NOMO-1 treated with DMSO at 0.1 percent for 48 hours (cell line): ENCODE measurements at regions not wholly inside any gene's neighbourhood (a gene's known extent, or its start where the extent isn't known, plus 50 kb on each side); places are given as distances from the start of the nearest gene placed in this dataset.
A peak's percentile ranks its signal among the peaks of the same experiment; 100 is the strongest.
"Not testable (repeated sequence)": the region's sequence is repeated elsewhere in the genome, so short reads cannot be mapped to it uniquely, and the experiment has no call there.

Experiments
- DNase-seq: peaks from one replicate; lab custom pipeline; 2025; ENCODE audit not compliant: unreplicated experiment; lab: John Stamatoyannopoulos, UW

DNA sequence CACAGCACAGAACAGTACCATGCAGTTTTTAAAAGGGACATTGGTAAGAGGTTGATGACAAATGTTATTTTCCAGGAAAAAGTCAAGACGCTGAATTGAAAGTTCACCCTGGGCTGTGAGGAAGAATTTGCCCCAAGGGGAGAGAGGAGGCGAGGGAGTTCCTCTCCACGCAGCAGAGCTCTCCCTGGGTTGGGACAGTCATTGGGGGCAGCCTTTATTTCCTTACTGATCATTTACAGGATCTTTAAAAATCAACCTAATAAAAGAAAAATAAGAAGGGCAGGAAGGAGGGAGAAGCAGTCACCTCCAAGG, 49.9 kb upstream of the WNT7B start:
- DNase-seq, result no peak

DNA sequence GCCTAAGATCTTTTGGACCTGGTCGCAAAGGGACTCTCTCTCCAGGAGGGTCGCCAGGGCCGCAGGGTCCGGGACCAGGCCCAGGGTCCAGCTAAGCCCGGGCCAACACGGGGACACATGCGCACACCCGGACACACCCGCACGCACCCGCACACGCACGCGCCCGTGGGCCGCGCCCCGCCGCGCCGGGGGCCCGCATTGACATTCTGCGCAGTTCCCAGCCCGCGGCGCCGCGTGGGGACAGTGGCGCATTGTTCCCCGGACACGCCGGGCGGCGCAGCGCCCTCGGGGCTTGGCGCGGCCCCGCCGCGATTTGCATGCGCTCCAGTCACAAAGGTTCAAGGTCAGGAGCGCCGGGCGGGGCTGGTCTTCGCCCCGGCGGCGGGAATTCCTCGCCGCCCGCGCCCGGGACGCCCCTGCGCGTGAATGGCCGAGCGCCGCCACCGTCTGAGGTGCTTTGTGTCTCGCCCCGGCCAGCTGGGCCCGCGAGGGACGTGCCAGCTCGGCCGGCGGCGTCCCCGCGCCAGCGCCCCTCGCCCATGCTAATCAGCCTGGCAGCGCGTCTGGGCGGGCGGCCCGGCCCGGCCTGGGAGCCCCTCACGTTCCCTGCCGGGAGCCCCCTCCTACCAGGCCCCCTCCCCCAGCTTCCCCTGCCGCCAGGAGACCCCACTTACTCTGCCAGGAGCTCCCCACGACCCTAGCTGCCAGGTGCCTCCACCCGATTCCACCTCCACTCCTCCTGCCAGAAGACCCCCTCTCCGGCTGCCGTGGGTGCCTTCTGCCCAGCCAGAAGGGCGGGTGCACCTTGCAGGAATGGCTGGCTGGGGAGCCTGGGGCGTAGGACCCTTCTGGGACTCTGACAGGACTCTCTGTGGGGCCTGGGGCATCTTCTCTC, 50.5 kb upstream of the WNT7B start:
- DNase-seq, result no peak

DNA sequence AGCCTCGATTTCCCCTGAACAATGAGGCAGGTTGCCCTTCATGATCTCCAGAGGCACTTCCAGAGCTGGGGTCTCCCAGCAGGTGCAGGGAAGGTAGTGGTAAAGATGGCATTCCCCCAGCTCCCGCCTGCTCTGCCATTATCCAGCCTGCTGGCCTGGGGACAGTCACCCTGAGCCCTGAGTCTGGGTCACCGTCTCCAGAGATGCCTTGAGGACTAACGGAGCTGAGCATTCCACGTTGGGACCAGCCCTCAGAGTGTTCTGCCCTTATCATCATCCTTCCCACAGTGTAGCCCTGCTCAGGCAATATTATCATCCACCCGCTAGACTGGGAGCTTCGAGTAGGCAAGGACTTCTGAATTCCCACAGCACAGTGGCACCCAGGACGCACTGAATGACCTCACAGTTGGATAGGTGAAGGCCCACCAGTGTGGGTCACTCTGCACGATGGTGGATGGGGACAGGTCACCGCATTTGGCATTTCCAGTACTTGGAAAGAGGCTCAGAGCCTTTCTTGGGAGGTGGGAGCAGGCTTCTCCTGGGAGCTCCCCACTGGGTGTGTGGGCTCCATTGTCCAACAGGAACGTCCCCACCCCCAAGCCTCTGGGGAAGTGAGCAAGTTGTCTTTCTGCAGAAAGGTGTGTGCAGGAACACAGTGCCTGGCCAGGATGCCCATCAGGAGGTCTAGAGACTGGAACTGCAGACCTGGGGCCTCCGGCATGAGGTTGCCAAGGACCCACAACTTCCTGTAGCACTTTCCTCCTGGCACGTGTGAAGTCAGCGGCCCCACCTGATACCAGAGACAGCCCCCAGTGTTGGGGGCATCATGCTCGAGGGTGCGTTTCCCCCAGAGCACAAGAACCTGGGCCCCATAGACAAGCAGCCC, 51.4 kb upstream of the WNT7B start:
- no peak for DNase-seq

DNA sequence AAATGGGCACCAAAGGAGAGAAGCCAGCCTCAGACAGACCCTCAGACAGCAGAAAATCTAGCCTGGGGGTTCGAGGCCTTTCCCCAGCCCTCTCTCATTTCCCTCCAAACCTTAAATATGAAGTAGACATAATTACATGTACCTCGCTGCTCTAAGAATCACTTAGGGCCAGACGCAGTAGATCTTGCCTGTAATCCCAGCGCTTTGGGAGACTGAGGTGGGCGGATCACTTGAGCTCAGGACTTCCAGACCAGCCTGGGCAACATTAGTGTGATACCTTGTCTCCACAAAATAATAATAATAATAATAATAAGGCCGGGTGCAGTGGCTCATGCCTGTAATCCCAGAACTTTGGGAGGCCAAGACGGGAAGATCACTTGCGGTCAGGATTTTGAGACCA, 52.1 kb upstream of the WNT7B start:
- no peak for DNase-seq

DNA sequence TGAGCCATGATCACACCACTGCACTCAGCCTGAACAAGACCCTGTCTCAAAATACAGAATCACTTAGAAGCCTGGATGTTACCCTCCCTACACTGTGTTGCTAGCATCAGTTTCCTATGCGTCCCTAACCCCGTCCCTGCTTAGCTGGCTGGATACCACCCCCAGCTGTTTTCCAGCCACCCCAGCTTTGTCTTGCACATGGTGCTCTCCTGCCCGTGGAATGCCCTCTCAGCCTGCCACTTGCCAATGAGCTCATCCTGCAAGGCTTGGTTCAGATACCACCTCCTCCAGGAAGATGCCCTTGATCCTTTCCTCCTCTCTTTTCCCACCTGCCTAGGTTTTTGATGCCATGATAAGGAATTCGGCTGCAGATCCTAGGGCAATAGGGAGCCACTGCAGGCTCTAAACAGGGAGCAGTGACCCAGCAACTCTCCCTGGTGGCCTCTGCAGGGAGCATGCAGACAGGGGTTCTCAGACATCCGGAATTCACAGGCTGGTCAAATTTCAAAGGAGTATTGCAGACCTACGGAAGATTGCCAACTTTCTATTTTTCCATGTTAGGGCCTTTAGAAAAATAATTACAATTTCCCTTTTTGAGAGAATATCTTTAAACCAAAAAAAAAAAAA, 52.7 kb upstream of the WNT7B start:
- DNase-seq, result no peak

DNA sequence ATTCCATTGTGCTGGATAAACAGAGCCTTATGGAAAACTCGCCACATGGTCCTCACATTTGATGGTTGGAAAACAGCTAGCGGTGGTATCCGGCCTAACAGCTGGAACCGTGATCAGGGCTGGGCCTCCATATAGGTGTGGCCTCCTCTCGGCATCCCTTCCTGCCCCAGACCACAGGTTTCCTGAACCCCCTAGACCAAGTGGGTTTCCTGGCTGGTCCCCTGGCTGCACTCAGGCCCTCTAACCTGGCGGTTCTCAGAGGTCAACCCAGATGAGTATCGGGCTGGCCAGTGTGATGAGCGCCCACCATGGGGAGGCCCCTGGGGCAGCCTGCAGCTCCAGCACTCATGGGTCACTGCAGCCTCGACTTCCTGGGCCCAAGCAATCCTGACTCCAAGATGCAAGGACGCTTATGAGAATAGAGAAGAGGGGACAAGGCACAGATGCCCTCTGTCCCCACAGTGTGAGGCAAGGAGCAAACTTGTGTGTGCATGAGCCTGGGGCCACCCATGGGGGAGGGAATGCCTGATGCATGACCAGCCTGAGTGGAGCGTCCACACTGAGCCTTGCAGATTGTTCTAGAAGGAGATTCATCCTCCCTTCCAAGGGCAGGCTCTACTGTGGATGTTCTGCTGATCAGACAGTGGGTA, 53.4 kb upstream of the WNT7B start:
- DNase-seq, result no peak

- DNase-seq, result no peak
Measured at GRCh38 chr22:46031066-46031465, 54.1 kb upstream of the WNT7B start.

DNA sequence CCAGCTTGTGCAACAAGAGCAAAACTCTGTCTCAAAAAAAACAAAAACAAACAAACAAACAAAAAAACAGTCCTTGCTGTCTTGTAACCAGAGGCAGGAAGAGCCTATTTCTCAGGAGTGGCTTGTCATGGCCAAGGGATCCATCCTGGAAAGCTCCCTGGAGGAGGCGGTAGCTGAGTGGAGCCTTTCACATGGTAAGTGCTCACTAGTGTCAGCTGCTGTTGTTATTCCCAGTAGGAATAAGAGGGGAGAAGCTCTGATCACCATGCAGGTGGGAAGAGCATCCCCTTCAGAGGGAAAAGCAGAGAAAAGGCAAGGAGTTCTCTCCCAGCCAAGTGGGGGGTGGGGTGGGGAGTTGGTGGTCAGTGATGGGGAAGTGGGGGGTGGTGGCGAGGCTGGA, 54.6 kb upstream of the WNT7B start:
- DNase-seq, result no peak

- no peak for DNase-seq
Measured at GRCh38 chr22:46031965-46032851, 55.2 kb upstream of the WNT7B start.

GRCh38 chr22:46033256-46034200, 56.6 kb upstream of the WNT7B start:
- DNase-seq, result no peak

DNA sequence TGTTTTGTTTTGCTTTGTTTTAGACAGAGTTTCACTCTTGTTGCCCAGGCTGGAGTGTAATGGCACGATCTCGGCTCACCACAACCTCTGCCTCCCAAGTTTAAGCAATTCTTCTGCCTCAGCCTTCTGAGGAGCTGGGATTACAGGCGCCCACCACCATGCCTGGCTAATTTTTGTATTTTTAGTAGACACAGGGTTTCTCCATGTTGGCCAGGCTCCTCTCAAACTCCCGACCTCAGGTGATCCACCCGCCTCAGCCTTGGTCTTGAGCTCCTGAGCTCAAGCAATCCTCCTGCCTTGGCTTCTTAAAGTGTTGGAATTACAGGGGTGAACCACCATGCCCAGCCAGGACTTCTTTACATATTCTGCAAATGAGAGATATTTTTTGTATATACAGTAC, 57.5 kb upstream of the WNT7B start:
- DNase-seq, result not testable (repeated sequence)

- DNase-seq, result no peak
Measured at GRCh38 chr22:46035380-46035741, 58.4 kb upstream of the WNT7B start.

DNA sequence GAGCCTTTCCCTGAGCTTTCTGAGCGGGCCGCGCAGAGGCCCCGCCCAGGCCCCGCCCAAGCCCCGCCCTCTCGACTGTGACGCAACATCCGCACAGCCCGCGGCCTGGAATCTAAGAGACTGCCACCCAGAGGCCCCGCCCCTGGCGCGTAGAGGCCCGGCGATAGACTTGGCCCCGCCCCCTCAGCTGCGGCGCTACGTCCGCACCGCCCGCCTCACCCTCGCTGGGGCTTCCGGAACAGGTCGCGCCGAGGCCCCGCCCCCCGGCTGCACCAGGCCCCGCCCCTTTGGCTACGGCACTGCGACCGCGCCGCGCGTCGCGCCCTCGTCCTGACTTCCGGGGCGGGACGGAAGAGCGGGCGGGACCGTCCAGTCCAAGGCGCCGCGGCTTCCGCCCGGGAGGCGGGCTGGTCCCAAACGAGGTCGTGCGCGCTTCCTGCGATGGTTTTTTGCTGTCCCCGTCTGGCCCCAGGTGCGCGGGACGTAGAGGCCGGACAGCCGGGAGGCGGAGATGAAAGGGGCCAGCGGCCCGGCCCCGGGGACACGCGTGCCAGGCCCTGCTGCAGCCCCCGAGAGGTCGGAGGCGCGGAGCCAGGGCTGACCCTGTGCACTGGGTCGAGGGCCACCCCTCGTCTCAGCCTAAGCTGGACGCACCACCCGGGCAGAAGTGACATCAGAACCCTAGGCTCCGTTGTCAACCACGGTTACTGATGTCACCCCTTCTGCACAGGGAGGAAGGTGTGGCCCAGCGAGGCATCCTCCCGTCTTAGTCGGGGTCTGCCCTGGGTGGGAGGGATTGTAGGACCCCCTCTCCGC, 59.0 kb upstream of the WNT7B start:
- peak; percentile 99 for DNase-seq

DNA sequence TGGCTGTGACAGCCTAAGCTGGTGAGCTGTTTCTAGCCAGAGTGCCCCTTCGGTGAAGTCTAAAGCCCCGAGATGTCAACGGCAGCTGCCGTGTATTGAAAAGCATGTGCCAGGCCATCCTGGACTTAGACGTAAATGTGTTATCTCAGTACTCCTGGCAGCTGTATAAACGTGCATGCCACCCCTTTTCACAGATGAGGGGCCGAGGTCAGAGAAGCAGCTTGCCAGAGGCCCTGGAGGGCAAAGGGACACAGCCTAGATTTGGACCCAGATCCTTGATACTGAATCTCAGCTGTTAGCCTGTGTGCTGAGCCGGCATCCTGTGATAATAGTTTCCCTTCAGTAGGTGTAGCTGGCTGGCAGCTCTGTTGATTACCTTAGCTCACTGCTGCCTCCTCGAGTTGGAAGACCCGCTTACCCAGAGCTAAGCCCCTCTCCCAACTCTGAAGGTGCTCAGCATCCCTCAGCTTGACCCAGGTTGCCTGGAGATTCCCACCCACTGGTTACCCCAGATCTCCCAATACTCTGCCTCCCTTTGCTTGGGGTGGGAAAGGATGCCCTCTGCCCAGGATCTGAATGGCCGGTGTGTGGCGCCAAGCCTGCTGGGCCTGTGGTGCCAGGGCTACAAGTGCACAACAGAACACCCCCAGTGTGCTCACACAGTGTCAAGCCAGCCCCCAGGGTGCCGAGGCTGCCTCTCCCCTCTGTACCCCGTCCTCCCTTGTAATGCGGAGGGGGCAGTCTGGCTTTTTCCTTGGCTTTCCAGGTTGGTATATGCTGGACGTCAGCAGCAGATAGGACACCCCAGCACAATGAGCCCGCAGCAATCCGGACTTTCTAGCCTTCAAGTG, 59.8 kb upstream of the WNT7B start:
- DNase-seq, result no peak

DNA sequence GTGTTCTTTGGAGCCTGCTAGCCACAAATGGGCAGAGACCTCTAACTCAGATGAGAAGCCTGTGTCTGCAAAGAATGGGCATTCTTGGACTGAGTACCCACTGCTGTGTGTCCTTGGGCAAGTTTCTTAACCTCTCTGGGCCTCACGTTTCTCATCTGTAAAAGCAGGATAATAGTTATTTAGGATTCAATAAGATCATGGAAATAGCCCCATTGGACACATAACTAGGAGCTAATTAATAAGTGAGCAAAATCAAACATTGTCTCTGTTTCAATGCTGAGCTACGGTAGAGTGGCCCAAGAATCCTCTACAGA, 61.2 kb upstream of the WNT7B start:
- DNase-seq, result no peak

DNA sequence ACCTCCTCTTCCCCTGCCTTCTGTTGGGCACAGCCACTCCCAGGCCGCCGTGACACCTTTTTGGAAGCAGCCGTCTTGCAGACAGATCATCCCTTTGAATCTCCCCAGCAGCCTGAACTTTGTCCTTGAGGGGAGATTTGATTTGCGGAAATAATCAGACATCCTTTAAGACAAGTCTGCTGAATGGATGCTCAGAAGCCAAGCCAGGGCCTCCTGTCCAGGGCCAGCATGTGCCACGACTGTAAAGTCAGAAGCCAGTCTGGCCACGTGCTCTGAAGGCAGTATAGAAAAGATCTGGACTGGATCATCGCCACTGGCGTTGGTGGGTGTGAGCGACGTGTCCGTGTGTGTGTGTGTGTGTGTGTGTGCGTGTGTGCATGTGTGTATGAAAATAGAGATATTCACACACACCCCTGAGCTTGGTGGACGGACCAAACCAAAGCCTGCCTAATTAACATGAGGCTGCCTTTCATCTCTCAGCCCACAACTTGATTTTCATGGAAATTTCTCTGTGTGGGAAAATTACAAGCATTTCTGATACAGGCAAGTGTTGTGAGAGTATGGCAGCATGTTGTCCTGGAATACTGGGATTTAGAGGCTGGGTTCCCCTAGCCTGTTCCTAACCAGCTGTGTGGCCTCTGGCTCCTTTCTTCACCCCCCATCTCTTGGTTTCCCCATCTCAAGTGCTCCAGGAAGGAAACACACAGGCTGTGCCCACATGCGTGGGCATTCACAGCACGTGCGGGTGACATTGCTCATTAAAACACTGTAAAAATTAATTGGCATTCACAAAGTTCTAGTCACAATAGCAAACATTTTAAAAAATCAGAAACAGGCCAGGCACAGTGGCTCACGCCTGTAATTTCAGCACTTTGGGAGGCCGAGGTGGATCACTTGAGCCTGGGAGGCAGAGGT, 61.8 kb upstream of the WNT7B start:
- no peak for DNase-seq

DNA sequence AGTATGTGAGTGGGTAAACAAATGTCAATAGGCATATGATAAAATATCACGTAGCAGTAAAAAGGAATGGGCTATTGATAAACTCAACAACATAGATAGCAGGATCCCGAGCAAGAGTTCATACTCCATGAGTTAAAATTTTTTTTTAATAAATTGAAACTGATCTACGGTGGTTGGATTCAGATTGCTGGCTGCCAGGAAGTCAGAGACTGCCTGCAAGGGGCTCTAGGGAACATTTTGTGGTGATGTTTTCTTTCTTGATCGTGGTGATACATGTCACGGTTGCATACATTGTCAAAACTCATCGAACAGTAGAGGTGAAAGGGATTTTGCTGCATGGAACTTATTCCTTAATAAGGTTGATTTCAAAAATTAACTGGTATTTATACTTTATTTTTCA, 62.6 kb upstream of the WNT7B start:
- DNase-seq, result no peak
